BJ (cell line): ENCODE measurements at regions not wholly inside any gene's neighbourhood (a gene's known extent, or its start where the extent isn't known, plus 50 kb on each side); places are given as distances from the start of the nearest gene placed in this dataset.

Source experiments
- CTCF ChIA-PET: fragments of 350-600 bp; formaldehyde crosslinking; extraction: SDS; loops from one replicate; lab custom pipeline; 2021; ENCODE audit warnings: antibody characterized with exemption, inconsistent platforms; lab: Yijun Ruan, JAX
- POLR2A ChIA-PET: fragments of 300-600 bp; sonication (Branson Sonifier 250); formaldehyde crosslinking; extraction: SDS; loops from one replicate; lab custom pipeline; 2021; ENCODE audit warnings: antibody characterized with exemption; lab: Charles Lee
- DNase-seq: peaks from one replicate; pipeline ENCODE4 v3.0.0-alpha.2; 2011; ENCODE audit warnings: low read depth
- H3K27me3 ChIP-seq: 2 replicates; pipeline ENCODE4 v1.6.0; 2011; ENCODE audit warnings: low read length; ENCODE audit not compliant: control insufficient read depth, insufficient read depth
- H3K36me3 ChIP-seq: 2 replicates; pipeline ENCODE4 v1.5.1; 2011; ENCODE audit warnings: low read length; ENCODE audit not compliant: control insufficient read depth, insufficient read depth
- H3K4me3 ChIP-seq: 2 replicates; pipeline ENCODE4 v1.5.1; 2011; ENCODE audit warnings: low read depth, mild to moderate bottlenecking, control low read depth, low read length
- CTCF ChIP-seq: IDR thresholded peaks from 2 replicates; pipeline ENCODE4 v1.5.1; 2011; ENCODE audit warnings: low read depth, mild to moderate bottlenecking, control low read depth, inconsistent platforms, low read length, moderate library complexity; ENCODE audit not compliant: insufficient read depth

GRCh38 chr9:109922617-109923470, 142.8 kb downstream of the PALM2AKAP2 start:
- Histone ChIP-seq H3K36me3 (peaks cover 5% of the 10 kb centered on the region), H3K27me3 (no peaks in the 10 kb centered on the region), H3K4me3 (no peak overlapping the region)
- POLR2A ChIA-PET = no interaction called here
- CTCF ChIA-PET = interaction anchor here (0.9 kb wide), 1 partner anchor 23 kb away, joined by 3 read pairs; no protein-coding TSS in a partner anchor
- no peak for TF ChIP-seq CTCF
- DNase-seq = no peak

- POLR2A ChIA-PET = no interaction called here
- CTCF ChIA-PET = interaction anchor here (0.7 kb wide), 1 partner anchor 12 kb away, joined by 7 read pairs; no protein-coding TSS in a partner anchor
- TF ChIP-seq CTCF = no peak
- H3K36me3 ChIP-seq = peaks cover 5% of the 10 kb centered on the region
- H3K27me3 ChIP-seq = no peaks in the 10 kb centered on the region
- H3K4me3 ChIP-seq = no peak overlapping the region
- no peak for DNase-seq
Observed at GRCh38 chr9:109923471-109923760, 143.4 kb downstream of the PALM2AKAP2 start.

DNA sequence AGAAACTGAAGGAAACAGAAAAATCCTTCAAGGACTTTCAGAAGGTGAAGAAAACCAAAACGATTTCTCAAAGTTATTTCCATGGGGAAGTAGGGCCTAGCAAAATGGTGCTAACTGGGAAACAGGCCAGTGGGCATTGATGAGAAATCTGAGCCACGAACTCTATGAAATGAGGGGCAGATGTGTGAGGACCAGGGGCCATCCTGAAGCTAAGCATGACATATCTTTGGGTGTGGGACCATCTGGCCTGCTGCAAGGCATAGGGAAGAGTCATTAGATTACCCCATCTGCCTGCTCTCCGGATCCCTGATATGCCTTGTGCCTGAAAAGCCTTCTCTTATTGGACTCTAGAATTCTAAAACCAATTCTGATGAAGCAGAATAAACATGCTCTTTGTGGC, 143.8 kb downstream of the PALM2AKAP2 start:
- CTCF ChIA-PET = interaction anchor here (0.7 kb wide), 1 partner anchor 13 kb away, joined by 7 read pairs; no protein-coding TSS in a partner anchor

DNA sequence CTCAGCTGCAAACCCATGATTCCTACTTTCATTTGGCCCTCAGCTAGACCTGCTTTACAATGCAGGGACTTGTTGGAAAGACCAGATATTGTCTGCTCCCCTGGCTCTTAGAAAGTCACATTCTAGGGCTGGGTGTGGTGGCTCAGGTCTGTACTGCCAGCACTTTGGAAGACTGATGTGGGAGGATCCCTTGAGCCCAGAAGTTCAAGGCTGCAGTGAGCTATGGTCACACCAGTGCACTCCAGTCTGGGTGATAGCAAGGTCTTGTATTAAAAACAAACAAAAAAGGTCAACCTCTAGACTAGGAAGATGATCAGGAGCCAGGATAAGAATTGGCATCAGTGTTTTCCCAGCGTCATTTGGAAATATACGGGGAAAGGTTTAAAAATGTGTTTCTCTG, 145.8 kb downstream of the PALM2AKAP2 start:
- ChIA-PET CTCF (no interaction called here), POLR2A (no interaction called here)
- no peak for TF ChIP-seq CTCF
- no peaks in the 10 kb centered on the region for H3K27me3 ChIP-seq
- DNase-seq = no peak
- no peak overlapping the region for H3K4me3 ChIP-seq
- peaks cover 5% of the 10 kb centered on the region for H3K36me3 ChIP-seq

More for the DNA sequence above, 143.8 kb downstream of the PALM2AKAP2 start:
- no peak for DNase-seq
- POLR2A ChIA-PET = no interaction called here
- Histone ChIP-seq H3K36me3 (peaks cover 5% of the 10 kb centered on the region), H3K27me3 (no peaks in the 10 kb centered on the region), H3K4me3 (no peak overlapping the region)
- TF ChIP-seq CTCF = no peak

GRCh38 chr9:109926421-109926869, 146.4 kb downstream of the PALM2AKAP2 start:
- ChIA-PET POLR2A (no interaction called here), CTCF (no interaction called here)
- Histone ChIP-seq H3K27me3 (no peaks in the 10 kb centered on the region), H3K4me3 (no peak overlapping the region), H3K36me3 (peaks cover 5% of the 10 kb centered on the region)
- no peak for TF ChIP-seq CTCF
- no peak for DNase-seq
